ENCODE measurements at regions not wholly inside any gene's neighbourhood (a gene's known extent, or its start where the extent isn't known, plus 50 kb on each side); places are given as distances from the start of the nearest gene placed in this dataset.

GRCh38 chr16:77030600-77030999, 160.4 kb upstream of the MON1B start:
- no peak for DNase-seq (ENCODE audit: low read depth, low spot score)
- POLR2A ChIA-PET = no interaction called here
- TF ChIP-seq CTCF (IDR thresholded peaks at IDR 0.05; ENCODE audit: insufficient read depth, low read length, missing control alignments) = no peak
- no peak overlapping the region for H3K4me3 ChIP-seq (ENCODE audit: low read depth, low read length)
- CTCF ChIA-PET = no interaction called here

- ChIA-PET POLR2A (no interaction called here), CTCF (no interaction called here)
- H3K4me3 ChIP-seq (ENCODE audit: low read depth, low read length) = no peak overlapping the region
- DNase-seq (ENCODE audit: low read depth, low spot score) = no peak
- TF ChIP-seq CTCF (IDR thresholded peaks at IDR 0.05; ENCODE audit: insufficient read depth, low read length, missing control alignments) = no peak
Observed at GRCh38 chr16:77033516-77033915, 157.5 kb upstream of the MON1B start.

GRCh38 chr16:77035361-77035760, 155.6 kb upstream of the MON1B start:
- TF ChIP-seq CTCF (IDR thresholded peaks at IDR 0.05; ENCODE audit: insufficient read depth, low read length, missing control alignments) = no peak
- ChIA-PET POLR2A (no interaction called here), CTCF (no interaction called here)
- DNase-seq (ENCODE audit: low read depth, low spot score) = no peak
- H3K4me3 ChIP-seq (ENCODE audit: low read depth, low read length) = no peak overlapping the region

GRCh38 chr16:77037696-77038347, 153.2 kb upstream of the MON1B start:
- no peak overlapping the region for H3K4me3 ChIP-seq (ENCODE audit: low read depth, low read length)
- TF ChIP-seq CTCF (IDR thresholded peaks at IDR 0.05; ENCODE audit: insufficient read depth, low read length, missing control alignments) = no peak
- POLR2A ChIA-PET = no interaction called here
- CTCF ChIA-PET = no interaction called here
- no peak for DNase-seq (ENCODE audit: low read depth, low spot score)

- CTCF ChIA-PET = no interaction called here
- TF ChIP-seq CTCF (IDR thresholded peaks at IDR 0.05; ENCODE audit: insufficient read depth, low read length, missing control alignments) = no peak
- H3K4me3 ChIP-seq (ENCODE audit: low read depth, low read length) = no peak overlapping the region
- POLR2A ChIA-PET = no interaction called here
- no peak for DNase-seq (ENCODE audit: low read depth, low spot score)
Observed at GRCh38 chr16:77041468-77041867, 149.5 kb upstream of the MON1B start.

- ChIA-PET POLR2A (no interaction called here), CTCF (no interaction called here)
- H3K4me3 ChIP-seq (ENCODE audit: low read depth, low read length) = no peak overlapping the region
- DNase-seq (ENCODE audit: low read depth, low spot score) = no peak
- peak; percentile 20 for TF ChIP-seq CTCF (IDR thresholded peaks at IDR 0.05; ENCODE audit: insufficient read depth, low read length, missing control alignments)
Observed at GRCh38 chr16:77043076-77043475, 147.9 kb upstream of the MON1B start.
